ENCODE measurements at regions not wholly inside any gene's neighbourhood (a gene's known extent, or its start where the extent isn't known, plus 50 kb on each side); places are given as distances from the start of the nearest gene placed in this dataset.

DNA sequence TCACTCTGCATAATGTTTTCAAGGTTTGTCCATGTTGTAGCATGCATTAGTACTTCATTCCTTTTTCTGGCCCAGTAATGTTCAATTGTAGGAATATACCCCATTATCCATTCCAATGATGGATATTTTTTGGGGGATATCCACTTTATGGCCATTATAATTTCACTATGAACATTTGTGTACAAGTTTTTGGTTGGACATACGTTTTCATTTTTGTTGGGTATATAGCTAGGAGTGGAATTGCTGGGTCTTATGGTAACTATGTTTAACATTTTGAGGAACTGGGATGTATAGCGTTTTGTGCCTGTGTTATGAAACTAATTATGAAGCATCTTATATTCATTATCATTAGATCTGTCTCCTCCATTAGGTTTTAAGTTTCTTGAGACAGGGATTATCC, 191.6 kb downstream of the TM9SF2 start:
- H4K5ac ChIP-seq (ENCODE audit: insufficient read length, low read depth, low read length): no peak overlapping the region
- H3K18ac ChIP-seq (ENCODE audit: insufficient read length, low read depth, low read length): no peak overlapping the region
- no peak overlapping the region for H2BK15ac ChIP-seq (ENCODE audit: low read depth, low read length)
- no peaks in the 10 kb centered on the region for H3K79me2 ChIP-seq (ENCODE audit: insufficient read depth, low read length)
- H3T11ph ChIP-seq (ENCODE audit: low read length): no peak overlapping the region
- H4K8ac ChIP-seq (replicated peaks; ENCODE audit: insufficient read length, low read depth, low read length): no peak overlapping the region
- no peak overlapping the region; the same call in 1 of the 2 replicates for H3K14ac ChIP-seq (ENCODE audit: insufficient read depth, low read length)
- H3K4me1 ChIP-seq (ENCODE audit: insufficient read depth, low read length): peaks cover 29% of the 10 kb centered on the region
- H4K20me1 ChIP-seq (ENCODE audit: control insufficient read depth, insufficient read depth, insufficient read length): no peaks in the 10 kb centered on the region
- peak overlapping the region; percentile 78 for H4K91ac ChIP-seq (ENCODE audit: insufficient read length, low read depth, low read length)
- no peaks in the 10 kb centered on the region for H3K27me3 Mint-ChIP-seq (ENCODE audit: low read depth)
- WGBS (ENCODE audit: extremely low coverage, insufficient read length, low lambda C conversion rate): no CpG with 5 or more reads among the region's 2 CpGs
- H3K36me3 Mint-ChIP-seq (ENCODE audit: insufficient read depth in 1 of 3, low read depth in 3 of 3): peaks cover 0 to 4% (median 0%) of the 10 kb centered on the region in 3 experiments; a peak in 1 of 7 replicates
- no peak overlapping the region for H3K4ac ChIP-seq (ENCODE audit: low read depth, low read length)
- no peaks in the 10 kb centered on the region for H3K9me3 ChIP-seq (ENCODE audit: control insufficient read depth, low read depth, low read length)
- peaks cover 68 to 70% of the 10 kb centered on the region in 2 experiments for H3K4me1 Mint-ChIP-seq
- no peak overlapping the region for H2AK5ac ChIP-seq (ENCODE audit: insufficient read length, low read length)
- no peaks in the 10 kb centered on the region for H3K79me1 ChIP-seq (ENCODE audit: insufficient read depth, low read depth, low read length, poor library complexity, severe bottlenecking)
- no peaks in the 10 kb centered on the region for H3K27me3 ChIP-seq (ENCODE audit: insufficient read depth, low read length)
- H3K56ac ChIP-seq (ENCODE audit: insufficient read length, low read depth, low read length): no peak overlapping the region
- H3K9ac ChIP-seq (ENCODE audit: extremely low read depth, insufficient read length, low read length): no peak overlapping the region
- H2BK5ac ChIP-seq (ENCODE audit: insufficient read length, low read length): no peak overlapping the region
- no peaks in the 10 kb centered on the region for H3K23me2 ChIP-seq (ENCODE audit: insufficient read length, low read depth, low read length, poor library complexity, severe bottlenecking)
- no peak overlapping the region for H2BK20ac ChIP-seq (ENCODE audit: low read depth, low read length, poor library complexity, severe bottlenecking)
- no peak overlapping the region for H2BK12ac ChIP-seq (ENCODE audit: insufficient read length, low read depth, low read length)
- no peak overlapping the region for H3K27ac ChIP-seq (ENCODE audit: insufficient read length, low read depth, low read length)
- no peaks in the 10 kb centered on the region; a peak in 1 of 5 replicates for H3K9me3 Mint-ChIP-seq
- H3K4me3 Mint-ChIP-seq: no peak overlapping the region
- no peak overlapping the region for H2BK120ac ChIP-seq (ENCODE audit: low read depth, low read length, poor library complexity, severe bottlenecking)
- DNase-seq: no peak
- no peak overlapping the region for H3K4me2 ChIP-seq (ENCODE audit: insufficient read depth, insufficient read length, low read length)
- no peak for TF ChIP-seq CTCF (conservative IDR thresholded peaks at IDR 0.05)
- H3K27ac Mint-ChIP-seq: peak overlapping the region in 2 of 3 experiments; percentile 44 to 88; a peak in 3 of 7 replicates
- H2AFZ ChIP-seq (ENCODE audit: low read length): no peak overlapping the region
- no peak overlapping the region for H3K23ac ChIP-seq (ENCODE audit: insufficient read length, low read depth, low read length)

Data from H9 (cell line).